LNCaP clone FGC (cell line): ENCODE measurements at regions not wholly inside any gene's neighbourhood (a gene's known extent, or its start where the extent isn't known, plus 50 kb on each side); places are given as distances from the start of the nearest gene placed in this dataset.

Source experiments
- DNase-seq: peaks from one replicate; pipeline ENCODE4 v3.0.0-alpha.2; 2011; ENCODE audit warnings: low read depth
- H3K4me3 ChIP-seq: 2 replicates; pipeline ENCODE4 v1.5.1; 2011; ENCODE audit warnings: mild to moderate bottlenecking, low read depth, low read length, control low read depth
- TF ChIP-seq, protein P1 (sequence below): IDR thresholded peaks from 2 replicates; pipeline ENCODE4 v1.5.1; 2012; ENCODE audit warnings: mild to moderate bottlenecking; ENCODE audit not compliant: control insufficient read depth, insufficient read depth; ENCODE audit errors: extremely low read depth

DNA sequence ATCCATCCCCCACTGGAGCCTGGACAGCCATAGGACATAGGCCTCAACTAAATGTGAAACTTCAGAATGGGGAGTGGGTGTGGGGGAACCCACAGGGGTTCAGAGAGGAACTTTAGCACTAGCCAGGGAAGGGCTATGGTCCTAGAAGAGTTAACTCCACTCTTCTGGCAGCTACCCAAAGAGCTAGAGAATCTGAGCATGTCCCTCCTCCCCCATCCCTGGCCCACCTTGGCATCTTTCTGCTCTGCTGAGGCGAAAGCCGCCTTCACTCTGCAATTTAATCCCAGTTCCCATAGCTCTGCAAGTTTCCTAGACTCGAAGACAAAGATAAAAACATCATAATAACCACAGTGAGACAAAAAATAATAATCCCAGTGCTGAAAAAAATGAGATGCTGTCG, 214.7 kb upstream of the RTL1 start:
- TF ChIP-seq, protein P1, sequence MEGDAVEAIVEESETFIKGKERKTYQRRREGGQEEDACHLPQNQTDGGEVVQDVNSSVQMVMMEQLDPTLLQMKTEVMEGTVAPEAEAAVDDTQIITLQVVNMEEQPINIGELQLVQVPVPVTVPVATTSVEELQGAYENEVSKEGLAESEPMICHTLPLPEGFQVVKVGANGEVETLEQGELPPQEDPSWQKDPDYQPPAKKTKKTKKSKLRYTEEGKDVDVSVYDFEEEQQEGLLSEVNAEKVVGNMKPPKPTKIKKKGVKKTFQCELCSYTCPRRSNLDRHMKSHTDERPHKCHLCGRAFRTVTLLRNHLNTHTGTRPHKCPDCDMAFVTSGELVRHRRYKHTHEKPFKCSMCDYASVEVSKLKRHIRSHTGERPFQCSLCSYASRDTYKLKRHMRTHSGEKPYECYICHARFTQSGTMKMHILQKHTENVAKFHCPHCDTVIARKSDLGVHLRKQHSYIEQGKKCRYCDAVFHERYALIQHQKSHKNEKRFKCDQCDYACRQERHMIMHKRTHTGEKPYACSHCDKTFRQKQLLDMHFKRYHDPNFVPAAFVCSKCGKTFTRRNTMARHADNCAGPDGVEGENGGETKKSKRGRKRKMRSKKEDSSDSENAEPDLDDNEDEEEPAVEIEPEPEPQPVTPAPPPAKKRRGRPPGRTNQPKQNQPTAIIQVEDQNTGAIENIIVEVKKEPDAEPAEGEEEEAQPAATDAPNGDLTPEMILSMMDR, result no peak
- no peak for DNase-seq

DNA sequence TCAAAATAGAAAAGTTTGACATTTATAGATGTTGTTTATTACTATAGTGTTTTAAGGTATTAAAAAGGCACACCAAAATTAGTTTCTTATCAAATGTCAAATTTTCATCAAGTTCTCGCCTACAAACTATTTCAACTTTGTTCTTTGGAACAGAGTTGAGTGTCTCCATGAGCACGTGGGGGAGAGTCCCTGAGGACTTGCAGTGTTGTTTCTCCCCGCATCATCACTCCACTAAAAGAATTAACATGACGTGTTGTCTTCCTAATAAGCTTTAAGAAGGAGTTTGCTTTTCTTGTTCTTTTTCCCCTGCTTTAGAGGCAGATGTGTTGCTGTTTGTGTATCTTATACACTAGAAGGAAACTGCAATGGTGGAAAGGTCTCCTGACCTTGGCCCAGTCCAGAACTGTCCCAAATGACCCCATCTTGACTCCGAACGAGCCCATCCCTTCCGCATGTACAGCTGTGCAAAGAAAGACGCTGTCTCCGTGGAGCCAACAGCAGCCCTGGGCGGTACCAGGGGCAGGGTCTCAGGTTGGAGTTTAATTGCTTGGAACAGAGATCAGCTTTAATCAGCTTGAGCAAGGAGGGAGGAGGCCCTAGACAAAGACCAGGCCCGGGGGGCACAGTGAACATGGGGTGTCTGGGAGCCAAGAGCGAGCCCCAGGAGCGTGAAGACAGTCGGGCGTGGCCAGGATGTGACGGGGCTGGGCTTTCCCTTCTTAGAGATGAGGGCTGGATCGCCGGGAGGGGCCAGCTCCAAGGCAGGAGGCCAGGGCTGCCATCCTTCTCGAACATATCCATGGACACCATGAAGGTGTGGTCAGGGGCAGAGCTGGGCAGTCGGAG, 215.4 kb upstream of the RTL1 start:
- H3K4me3 ChIP-seq, result no peak overlapping the region
- DNase-seq, result no peak
- TF ChIP-seq, protein P1, result no peak

More for the DNA sequence above, 214.7 kb upstream of the RTL1 start:
- H3K4me3 ChIP-seq, result no peak overlapping the region

DNA sequence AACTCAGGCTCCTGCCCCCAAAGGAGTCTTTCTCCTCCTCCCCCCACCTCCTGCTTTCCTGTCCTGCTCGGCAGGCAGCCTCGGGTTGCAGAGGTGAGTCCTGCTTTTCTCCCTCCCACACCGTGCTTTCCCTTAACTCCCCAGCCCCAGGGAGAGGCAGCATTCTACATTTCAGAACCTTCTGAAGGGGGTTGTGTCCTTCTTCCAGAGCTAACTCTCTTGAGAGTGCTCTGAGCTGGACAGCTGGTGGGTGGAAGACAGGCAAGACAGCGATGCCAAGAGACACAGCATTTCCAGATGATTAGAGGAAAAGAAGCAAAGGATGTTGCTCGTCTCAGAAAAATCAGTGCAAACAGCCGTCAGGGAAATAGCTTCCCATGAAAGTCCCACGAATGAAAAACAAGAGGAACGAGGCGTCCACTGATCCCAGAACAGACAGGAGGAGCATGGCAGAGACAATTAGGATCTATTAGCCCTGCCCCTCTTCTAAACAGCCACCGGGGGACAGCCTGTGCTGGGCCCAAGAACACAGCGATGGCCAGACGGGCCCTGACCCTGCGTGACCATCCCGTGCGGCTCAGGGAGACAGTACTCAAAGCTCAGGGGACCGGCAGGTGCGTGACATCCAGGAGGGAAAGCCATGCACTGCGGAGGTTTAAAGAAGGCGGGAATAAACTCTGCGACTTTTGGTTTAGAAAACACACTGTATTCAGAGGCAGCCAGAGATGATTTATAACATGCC, 216.5 kb upstream of the RTL1 start:
- DNase-seq, result no peak
- TF ChIP-seq, protein P1, result no peak
- H3K4me3 ChIP-seq, result no peak overlapping the region

DNA sequence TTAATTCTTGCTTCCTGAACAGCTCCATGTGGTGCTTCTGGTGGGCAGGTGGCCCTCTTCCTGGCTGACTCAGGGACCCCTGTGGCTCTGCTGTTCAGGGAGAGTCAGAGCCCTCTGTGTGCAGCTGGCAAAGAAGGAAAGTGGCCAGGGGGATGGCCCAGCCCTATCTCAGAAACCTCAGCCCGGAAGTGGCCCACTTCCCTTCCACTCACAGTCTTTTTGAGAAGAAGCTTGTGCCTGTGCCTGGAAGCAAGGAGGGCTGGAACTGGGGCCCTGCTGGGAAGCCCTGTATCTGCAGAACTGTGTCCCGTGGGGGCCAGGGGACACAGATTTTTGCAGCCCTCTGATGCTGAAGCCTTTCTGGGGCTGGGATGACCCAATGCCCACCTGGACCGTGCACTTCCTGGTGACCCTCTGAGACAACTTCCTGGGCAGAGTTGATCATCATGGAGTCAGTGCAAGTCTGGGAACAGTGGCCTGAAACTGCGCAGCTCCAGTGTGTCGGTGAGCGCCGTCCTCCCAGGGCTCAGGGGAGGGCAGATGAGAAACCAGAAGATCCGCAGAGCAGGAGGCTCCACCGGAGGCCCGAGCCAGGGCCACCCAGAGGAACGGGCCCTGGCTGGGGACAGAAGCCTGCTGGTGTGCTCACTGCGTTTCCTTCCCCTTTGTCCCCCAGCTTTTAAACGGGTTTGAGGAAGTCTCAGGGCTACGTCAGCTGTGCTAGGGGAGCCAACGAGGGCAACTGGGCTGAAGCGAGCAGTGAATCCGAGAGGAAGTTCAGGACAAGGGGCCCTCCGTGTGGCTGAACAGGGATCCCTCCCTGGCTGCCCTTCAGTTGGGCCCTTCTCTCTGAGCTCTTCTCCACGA, 217.4 kb upstream of the RTL1 start:
- TF ChIP-seq, protein P1, result no peak
- H3K4me3 ChIP-seq, result no peak overlapping the region
- no peak for DNase-seq

DNA sequence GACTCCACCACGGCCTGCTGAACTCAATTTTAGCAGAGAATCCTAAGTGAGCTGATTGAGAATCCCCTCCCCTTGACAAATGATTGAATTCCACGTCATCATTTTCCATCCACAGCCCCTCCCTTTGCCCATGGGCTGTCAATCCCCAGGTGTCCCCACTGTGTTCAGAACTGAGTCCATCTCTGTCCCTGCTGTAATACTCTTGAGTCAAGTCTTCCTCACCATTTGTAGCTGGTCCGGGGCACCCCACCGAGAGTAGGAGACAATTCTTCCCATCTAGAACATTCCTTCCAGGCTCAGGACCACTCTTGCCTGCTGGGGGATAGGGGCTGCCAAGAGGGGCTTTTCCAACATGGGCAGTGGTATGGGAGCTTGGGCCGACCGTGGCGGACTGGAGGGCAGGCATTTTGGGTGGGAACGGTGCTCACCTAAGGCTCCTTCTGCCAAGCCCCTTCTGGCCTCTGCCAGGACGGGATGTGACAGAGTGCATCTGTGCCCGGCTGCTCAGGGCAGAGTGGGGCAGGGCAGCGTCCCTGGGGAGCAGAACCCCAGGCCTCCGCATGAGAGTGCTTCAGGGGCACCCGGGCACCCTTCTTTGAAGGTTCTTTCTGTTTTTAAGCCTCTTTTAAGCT, 218.1 kb upstream of the RTL1 start:
- TF ChIP-seq, protein P1, result no peak
- H3K4me3 ChIP-seq, result no peak overlapping the region
- no peak for DNase-seq
